ENCODE measurements at regions not wholly inside any gene's neighbourhood (a gene's known extent, or its start where the extent isn't known, plus 50 kb on each side); places are given as distances from the start of the nearest gene placed in this dataset.
A peak's percentile ranks its signal among the peaks of the same experiment; 100 is the strongest.

DNA sequence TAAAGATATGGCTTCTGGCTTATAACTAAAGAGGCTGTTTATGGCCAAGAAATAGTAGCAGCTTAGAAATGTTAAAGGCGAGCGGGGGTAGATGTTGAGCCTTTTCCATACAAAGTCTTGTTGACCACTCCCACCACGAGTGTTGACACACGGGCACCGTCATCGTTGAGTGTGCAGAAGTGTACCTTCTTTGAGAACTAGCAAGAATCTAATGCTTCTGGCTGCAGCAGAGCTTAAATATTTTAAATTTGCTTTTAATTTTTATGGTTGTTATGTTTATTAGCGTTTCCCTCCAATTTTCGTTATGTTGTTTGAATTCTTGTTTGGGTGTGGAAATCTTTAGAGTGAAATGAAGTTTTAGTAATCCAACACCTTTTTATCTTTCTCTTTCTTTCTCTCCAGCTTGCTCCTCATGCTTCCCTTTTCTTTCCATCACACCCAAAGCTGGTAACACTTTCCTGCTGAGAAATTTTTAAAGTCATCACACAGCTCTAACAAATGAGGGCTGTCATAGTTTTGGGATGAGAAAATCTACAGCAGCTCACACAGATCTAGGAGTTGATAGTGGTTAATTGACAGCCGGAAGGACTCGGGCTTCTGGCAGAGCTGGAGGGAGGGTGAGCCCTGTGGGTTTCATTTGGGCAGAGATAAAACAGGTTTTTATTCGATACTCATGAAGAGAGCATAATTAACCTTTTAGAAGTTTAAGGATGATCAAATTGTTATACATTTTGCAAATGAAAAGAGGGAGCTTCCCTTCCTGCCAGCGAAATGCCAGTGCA lies 120.1 kb upstream of the ZNF608 start:
- Mint-ChIP-seq H3K4me3 (no peak overlapping the region), H3K36me3 (no peaks in the 10 kb centered on the region), H3K4me1 (peaks cover 40% of the 10 kb centered on the region), H3K27ac (peak overlapping the region; percentile 8), H3K27me3 (ENCODE audit: insufficient read depth, low read depth) (no peaks in the 10 kb centered on the region), H3K9me3 (peaks cover 10% of the 10 kb centered on the region)
- DNase-seq (ENCODE audit: low spot score), result no peak
- Histone ChIP-seq H3K79me2 (ENCODE audit: low read depth) (no peaks in the 10 kb centered on the region), H4K20me1 (ENCODE audit: low read depth) (no peaks in the 10 kb centered on the region), H2AFZ (replicated peaks) (no peak overlapping the region), H3K4me1 (peaks cover 10% of the 10 kb centered on the region), H3K4me3 (no peak overlapping the region), H3K27me3 (no peaks in the 10 kb centered on the region), H3K9me3 (ENCODE audit: low read depth) (no peaks in the 10 kb centered on the region), H3K4me2 (no peak overlapping the region), H3K27ac (no peak overlapping the region), H3F3A (ENCODE audit: low read depth) (no peaks in the 10 kb centered on the region), H3K9ac (no peak overlapping the region), H3K36me3 (no peaks in the 10 kb centered on the region)
- TF ChIP-seq, protein P1, sequence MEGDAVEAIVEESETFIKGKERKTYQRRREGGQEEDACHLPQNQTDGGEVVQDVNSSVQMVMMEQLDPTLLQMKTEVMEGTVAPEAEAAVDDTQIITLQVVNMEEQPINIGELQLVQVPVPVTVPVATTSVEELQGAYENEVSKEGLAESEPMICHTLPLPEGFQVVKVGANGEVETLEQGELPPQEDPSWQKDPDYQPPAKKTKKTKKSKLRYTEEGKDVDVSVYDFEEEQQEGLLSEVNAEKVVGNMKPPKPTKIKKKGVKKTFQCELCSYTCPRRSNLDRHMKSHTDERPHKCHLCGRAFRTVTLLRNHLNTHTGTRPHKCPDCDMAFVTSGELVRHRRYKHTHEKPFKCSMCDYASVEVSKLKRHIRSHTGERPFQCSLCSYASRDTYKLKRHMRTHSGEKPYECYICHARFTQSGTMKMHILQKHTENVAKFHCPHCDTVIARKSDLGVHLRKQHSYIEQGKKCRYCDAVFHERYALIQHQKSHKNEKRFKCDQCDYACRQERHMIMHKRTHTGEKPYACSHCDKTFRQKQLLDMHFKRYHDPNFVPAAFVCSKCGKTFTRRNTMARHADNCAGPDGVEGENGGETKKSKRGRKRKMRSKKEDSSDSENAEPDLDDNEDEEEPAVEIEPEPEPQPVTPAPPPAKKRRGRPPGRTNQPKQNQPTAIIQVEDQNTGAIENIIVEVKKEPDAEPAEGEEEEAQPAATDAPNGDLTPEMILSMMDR (IDR thresholded peaks at IDR 0.05), result no peak
- TF ChIP-seq EZH2 (IDR thresholded peaks at IDR 0.05) (no peak), EZH2phosphoT487 (IDR thresholded peaks at IDR 0.05) (no peak)

DNA sequence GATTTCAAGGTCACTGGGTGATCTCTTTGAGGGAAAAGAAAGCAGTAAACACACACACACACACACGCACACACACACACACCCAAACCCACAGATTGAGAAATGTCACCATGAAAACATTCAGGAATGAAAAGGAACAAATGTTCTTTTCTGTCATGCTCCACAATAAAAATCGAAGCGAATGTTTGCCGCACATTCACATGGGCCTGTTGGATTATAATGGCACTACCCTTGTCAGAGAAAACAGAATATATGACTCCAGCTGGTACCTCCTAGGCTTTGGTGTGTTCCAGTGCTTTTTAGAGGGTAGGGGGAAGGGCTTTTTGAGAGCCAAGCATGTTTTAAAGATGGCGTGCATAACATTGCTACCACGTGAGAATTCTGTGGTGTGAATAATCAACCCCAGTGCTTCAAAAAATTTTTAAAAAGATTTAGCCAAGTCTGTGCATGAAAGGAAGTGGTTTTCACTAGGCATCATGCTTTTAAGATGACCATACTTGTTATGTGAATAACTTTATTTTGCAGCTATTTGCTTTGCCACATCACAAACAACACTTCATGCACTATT lies 120.8 kb upstream of the ZNF608 start:
- no peak overlapping the region for H3K4me2 ChIP-seq
- no peak overlapping the region for H3K27ac ChIP-seq
- H3K4me1 Mint-ChIP-seq, result peaks cover 43% of the 10 kb centered on the region

DNA sequence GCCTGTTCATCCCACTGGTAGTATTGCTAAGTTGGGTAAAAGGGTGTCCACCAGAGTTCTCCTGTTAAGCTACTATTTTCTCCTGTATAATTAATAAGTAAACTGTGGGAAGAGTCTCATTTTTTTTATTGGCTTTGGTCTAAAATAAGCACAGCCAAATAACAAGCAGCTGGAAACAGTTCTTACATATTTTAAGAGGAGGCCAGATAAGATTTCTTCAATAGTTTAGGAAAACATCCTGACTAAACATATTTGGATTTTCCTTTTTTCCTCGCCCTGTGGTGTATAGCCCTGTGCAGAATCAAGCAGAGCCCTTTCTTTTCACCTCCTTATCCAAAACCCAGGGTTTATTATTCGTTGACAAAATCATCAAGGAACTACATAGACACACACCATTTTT lies 122.2 kb upstream of the ZNF608 start:
- TF ChIP-seq EZH2 (IDR thresholded peaks at IDR 0.05), result no peak
- TF ChIP-seq, protein P1 (IDR thresholded peaks at IDR 0.05), result no peak
- TF ChIP-seq EZH2phosphoT487 (IDR thresholded peaks at IDR 0.05), result no peak
- no peak overlapping the region for H3K4me2 ChIP-seq

More for the DNA sequence above, 120.8 kb upstream of the ZNF608 start:
- no peaks in the 10 kb centered on the region for H4K20me1 ChIP-seq (ENCODE audit: low read depth)
- no peak overlapping the region for H3K4me3 Mint-ChIP-seq
- no peaks in the 10 kb centered on the region for H3K9me3 ChIP-seq (ENCODE audit: low read depth)
- peak overlapping the region; percentile 64 for H3K27ac Mint-ChIP-seq
- no peaks in the 10 kb centered on the region for H3K36me3 Mint-ChIP-seq
- no peaks in the 10 kb centered on the region for H3F3A ChIP-seq (ENCODE audit: low read depth)
- H3K79me2 ChIP-seq (ENCODE audit: low read depth), result no peaks in the 10 kb centered on the region
- no peaks in the 10 kb centered on the region for H3K36me3 ChIP-seq
- no peaks in the 10 kb centered on the region for H3K27me3 Mint-ChIP-seq (ENCODE audit: insufficient read depth, low read depth)
- DNase-seq (ENCODE audit: low spot score), result no peak
- no peak overlapping the region for H3K9ac ChIP-seq
- TF ChIP-seq EZH2phosphoT487 (IDR thresholded peaks at IDR 0.05) (no peak), EZH2 (IDR thresholded peaks at IDR 0.05) (no peak)
- TF ChIP-seq, protein P1 (IDR thresholded peaks at IDR 0.05), result no peak
- H3K9me3 Mint-ChIP-seq, result peaks cover 9% of the 10 kb centered on the region
- no peak overlapping the region for H2AFZ ChIP-seq (replicated peaks)
- no peak overlapping the region for H3K4me3 ChIP-seq
- H3K4me1 ChIP-seq, result peaks cover 14% of the 10 kb centered on the region
- H3K27me3 ChIP-seq, result no peaks in the 10 kb centered on the region

More for the DNA sequence above, 122.2 kb upstream of the ZNF608 start:
- no peaks in the 10 kb centered on the region for H3K36me3 ChIP-seq
- no peaks in the 10 kb centered on the region for H3K9me3 ChIP-seq (ENCODE audit: low read depth)
- Mint-ChIP-seq H3K27ac (no peak overlapping the region), H3K9me3 (peaks cover 3% of the 10 kb centered on the region), H3K4me1 (peaks cover 49% of the 10 kb centered on the region), H3K4me3 (no peak overlapping the region), H3K27me3 (ENCODE audit: insufficient read depth, low read depth) (no peaks in the 10 kb centered on the region), H3K36me3 (no peaks in the 10 kb centered on the region)
- H4K20me1 ChIP-seq (ENCODE audit: low read depth), result no peaks in the 10 kb centered on the region
- no peaks in the 10 kb centered on the region for H3K27me3 ChIP-seq
- no peak overlapping the region for H3K9ac ChIP-seq
- H3F3A ChIP-seq (ENCODE audit: low read depth), result no peaks in the 10 kb centered on the region
- no peak overlapping the region for H3K27ac ChIP-seq
- H3K4me3 ChIP-seq, result no peak overlapping the region
- no peak overlapping the region for H2AFZ ChIP-seq (replicated peaks)
- DNase-seq (ENCODE audit: low spot score), result no peak
- peaks cover 20% of the 10 kb centered on the region for H3K4me1 ChIP-seq
- no peaks in the 10 kb centered on the region for H3K79me2 ChIP-seq (ENCODE audit: low read depth)
